ENCODE measurements at regions not wholly inside any gene's neighbourhood (a gene's known extent, or its start where the extent isn't known, plus 50 kb on each side); places are given as distances from the start of the nearest gene placed in this dataset.

DNA sequence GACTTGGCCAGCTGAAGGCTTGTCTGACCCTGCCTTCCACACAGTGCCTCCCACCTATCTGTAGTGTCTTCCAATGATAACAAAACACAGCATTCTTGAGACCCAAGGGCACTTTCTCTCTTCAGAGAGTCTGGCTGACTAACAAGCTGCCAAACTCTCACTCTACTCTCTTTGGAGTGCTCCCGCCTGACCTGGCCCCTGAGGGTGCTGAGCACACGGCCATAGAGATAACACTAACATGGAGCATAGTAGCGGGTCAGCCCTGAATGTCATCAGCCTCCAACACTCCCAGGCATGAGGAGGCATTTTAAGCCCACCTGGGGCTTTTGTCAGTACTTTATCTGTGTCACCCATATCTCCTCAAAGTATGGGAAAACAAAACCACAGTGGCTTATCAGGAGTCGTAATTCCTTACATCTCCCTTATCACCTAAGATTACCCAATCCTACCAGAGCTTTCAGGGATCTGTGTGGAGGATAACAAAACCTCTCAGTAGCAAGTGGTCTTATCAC is 160.3 kb upstream of the TCF4 start (continued):
- TF ChIP-seq SMARCA5 (IDR thresholded peaks at IDR 0.05) (0 out of 2 replicates have a peak, but pooled peaks have one; percentile 36), ZMIZ1 (IDR thresholded peaks at IDR 0.05; ENCODE audit: low read depth in 2 of 2, low read length in 2 of 2) (peak in 1 of 2 experiments; percentile 92; a peak in 2 of 4 replicates), EWSR1 (IDR thresholded peaks at IDR 0.05; ENCODE audit: borderline replicate concordance, low read depth, partially characterized antibody) (no peak), C11orf30 (IDR thresholded peaks at IDR 0.05; ENCODE audit: low read depth) (peak; percentile 77), MAFG (tag; conservative IDR thresholded peaks at IDR 0.05) (peak; percentile 85), CTBP1 (IDR thresholded peaks at IDR 0.05; ENCODE audit: borderline replicate concordance) (peak; percentile 98), NFIC (IDR thresholded peaks at IDR 0.05) (peak; percentile 93), KDM1A (IDR thresholded peaks at IDR 0.05) (peak; percentile 99), ELF4 (CRISPR knock-in tag; IDR thresholded peaks at IDR 0.05) (peak; percentile 85; the same call in 1 of the 2 replicates), TAL1 (IDR thresholded peaks at IDR 0.05) (peak; percentile 99), MYBL2 (IDR thresholded peaks at IDR 0.05; ENCODE audit: low read depth) (0 out of 2 replicates have a peak, but pooled peaks have one; percentile 32), MYBL2 (CRISPR knock-in tag; IDR thresholded peaks at IDR 0.05; ENCODE audit: borderline replicate concordance) (no peak), SMAD4 (CRISPR knock-in tag; conservative IDR thresholded peaks at IDR 0.05) (peak; percentile 90), TRIM28 (IDR thresholded peaks at IDR 0.05) (0 out of 2 replicates have a peak, but pooled peaks have one; percentile 28), BCL6 (CRISPR knock-in tag; IDR thresholded peaks at IDR 0.05) (no peak), GMEB1 (CRISPR knock-in tag; IDR thresholded peaks at IDR 0.05) (no peak), PHF21A (IDR thresholded peaks at IDR 0.05; ENCODE audit: borderline replicate concordance, low read depth) (peak; percentile 47; the same call in 1 of the 2 replicates), CCNT2 (IDR thresholded peaks at IDR 0.05; ENCODE audit: borderline replicate concordance, extremely low read depth, insufficient read length, low read depth, low read length) (peak; percentile 94), TGIF2 (CRISPR knock-in tag; IDR thresholded peaks at IDR 0.05) (no peak), STAG1 (CRISPR knock-in tag; IDR thresholded peaks at IDR 0.05; ENCODE audit: borderline replicate concordance) (no peak)
- TF ChIP-seq, protein P1, sequence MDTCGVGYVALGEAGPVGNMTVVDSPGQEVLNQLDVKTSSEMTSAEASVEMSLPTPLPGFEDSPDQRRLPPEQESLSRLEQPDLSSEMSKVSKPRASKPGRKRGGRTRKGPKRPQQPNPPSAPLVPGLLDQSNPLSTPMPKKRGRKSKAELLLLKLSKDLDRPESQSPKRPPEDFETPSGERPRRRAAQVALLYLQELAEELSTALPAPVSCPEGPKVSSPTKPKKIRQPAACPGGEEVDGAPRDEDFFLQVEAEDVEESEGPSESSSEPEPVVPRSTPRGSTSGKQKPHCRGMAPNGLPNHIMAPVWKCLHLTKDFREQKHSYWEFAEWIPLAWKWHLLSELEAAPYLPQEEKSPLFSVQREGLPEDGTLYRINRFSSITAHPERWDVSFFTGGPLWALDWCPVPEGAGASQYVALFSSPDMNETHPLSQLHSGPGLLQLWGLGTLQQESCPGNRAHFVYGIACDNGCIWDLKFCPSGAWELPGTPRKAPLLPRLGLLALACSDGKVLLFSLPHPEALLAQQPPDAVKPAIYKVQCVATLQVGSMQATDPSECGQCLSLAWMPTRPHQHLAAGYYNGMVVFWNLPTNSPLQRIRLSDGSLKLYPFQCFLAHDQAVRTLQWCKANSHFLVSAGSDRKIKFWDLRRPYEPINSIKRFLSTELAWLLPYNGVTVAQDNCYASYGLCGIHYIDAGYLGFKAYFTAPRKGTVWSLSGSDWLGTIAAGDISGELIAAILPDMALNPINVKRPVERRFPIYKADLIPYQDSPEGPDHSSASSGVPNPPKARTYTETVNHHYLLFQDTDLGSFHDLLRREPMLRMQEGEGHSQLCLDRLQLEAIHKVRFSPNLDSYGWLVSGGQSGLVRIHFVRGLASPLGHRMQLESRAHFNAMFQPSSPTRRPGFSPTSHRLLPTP (IDR thresholded peaks at IDR 0.05; ENCODE audit: borderline replicate concordance, extremely low read depth, insufficient read length), result no peak
- TF ChIP-seq, protein P2, sequence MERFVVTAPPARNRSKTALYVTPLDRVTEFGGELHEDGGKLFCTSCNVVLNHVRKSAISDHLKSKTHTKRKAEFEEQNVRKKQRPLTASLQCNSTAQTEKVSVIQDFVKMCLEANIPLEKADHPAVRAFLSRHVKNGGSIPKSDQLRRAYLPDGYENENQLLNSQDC (CRISPR knock-in tag; IDR thresholded peaks at IDR 0.05), result no peak
